ENCODE measurements at regions not wholly inside any gene's neighbourhood (a gene's known extent, or its start where the extent isn't known, plus 50 kb on each side); places are given as distances from the start of the nearest gene placed in this dataset.

GRCh38 chr5:26601563-26601962, 436.8 kb downstream of the CDH9 start:
- Histone ChIP-seq H2AFZ (ENCODE audit: low read depth, low read length) (no peak overlapping the region), H3K9ac (ENCODE audit: low read length) (no peak overlapping the region), H3K4me2 (ENCODE audit: low read length) (no peak overlapping the region), H3K4me1 (ENCODE audit: insufficient read depth, low read length) (no peaks in the 10 kb centered on the region), H3K36me3 (ENCODE audit: insufficient read depth, low read length) (no peaks in the 10 kb centered on the region), H4K20me1 (ENCODE audit: insufficient read depth, low read length) (no peaks in the 10 kb centered on the region), H3K79me2 (ENCODE audit: insufficient read depth, low read length) (no peaks in the 10 kb centered on the region), H3K27me3 (ENCODE audit: insufficient read depth, low read length) (no peaks in the 10 kb centered on the region), H3K9me3 (ENCODE audit: insufficient read depth, low read depth, low read length) (no peaks in the 10 kb centered on the region), H3K27ac (ENCODE audit: low read depth, low read length) (no peak overlapping the region), H3K4me3 (ENCODE audit: insufficient read depth, low read depth, low read length) (no peak overlapping the region)
- no peaks in the 10 kb centered on the region for H3K27me3 Mint-ChIP-seq (ENCODE audit: low read depth, unreplicated experiment)
- H3K36me3 Mint-ChIP-seq (ENCODE audit: low read depth, unreplicated experiment): no peaks in the 10 kb centered on the region
- H3K4me1 Mint-ChIP-seq (ENCODE audit: low read depth, unreplicated experiment): no peaks in the 10 kb centered on the region
- no peak for FAIRE-seq
- no peak overlapping the region for H3K27ac Mint-ChIP-seq (ENCODE audit: unreplicated experiment)
- no peak for TF ChIP-seq CTCF (IDR thresholded peaks at IDR 0.05; ENCODE audit: insufficient read depth, low read depth, low read length)
- TF ChIP-seq EZH2 (IDR thresholded peaks at IDR 0.05; ENCODE audit: insufficient read depth, low read length): no peak
- H3K9me3 Mint-ChIP-seq (ENCODE audit: unreplicated experiment): no peaks in the 10 kb centered on the region
- no peak overlapping the region for H3K4me3 Mint-ChIP-seq (ENCODE audit: unreplicated experiment)
- no peak for DNase-seq (ENCODE audit: low read depth)

- Histone ChIP-seq H3K27me3 (ENCODE audit: insufficient read depth, low read length) (no peaks in the 10 kb centered on the region), H3K4me3 (ENCODE audit: insufficient read depth, low read depth, low read length) (no peak overlapping the region), H4K20me1 (ENCODE audit: insufficient read depth, low read length) (no peaks in the 10 kb centered on the region), H2AFZ (ENCODE audit: low read depth, low read length) (no peak overlapping the region), H3K36me3 (ENCODE audit: insufficient read depth, low read length) (no peaks in the 10 kb centered on the region), H3K9ac (ENCODE audit: low read length) (no peak overlapping the region), H3K9me3 (ENCODE audit: insufficient read depth, low read depth, low read length) (no peaks in the 10 kb centered on the region), H3K4me1 (ENCODE audit: insufficient read depth, low read length) (no peaks in the 10 kb centered on the region), H3K4me2 (ENCODE audit: low read length) (no peak overlapping the region), H3K27ac (ENCODE audit: low read depth, low read length) (no peak overlapping the region), H3K79me2 (ENCODE audit: insufficient read depth, low read length) (no peaks in the 10 kb centered on the region)
- TF ChIP-seq EZH2 (IDR thresholded peaks at IDR 0.05; ENCODE audit: insufficient read depth, low read length): no peak
- no peak for TF ChIP-seq CTCF (IDR thresholded peaks at IDR 0.05; ENCODE audit: insufficient read depth, low read depth, low read length)
- DNase-seq (ENCODE audit: low read depth) (no peak), FAIRE-seq (no peak)
- no peaks in the 10 kb centered on the region for H3K36me3 Mint-ChIP-seq (ENCODE audit: low read depth, unreplicated experiment)
- H3K4me1 Mint-ChIP-seq (ENCODE audit: low read depth, unreplicated experiment): peaks cover 3% of the 10 kb centered on the region
- no peak overlapping the region for H3K27ac Mint-ChIP-seq (ENCODE audit: unreplicated experiment)
- H3K4me3 Mint-ChIP-seq (ENCODE audit: unreplicated experiment): no peak overlapping the region
- no peaks in the 10 kb centered on the region for H3K9me3 Mint-ChIP-seq (ENCODE audit: unreplicated experiment)
- no peaks in the 10 kb centered on the region for H3K27me3 Mint-ChIP-seq (ENCODE audit: low read depth, unreplicated experiment)
Measured at GRCh38 chr5:26582350-26583045, 455.9 kb downstream of the CDH9 start.

GRCh38 chr5:26579712-26580111, 458.7 kb downstream of the CDH9 start:
- no peak overlapping the region for H3K9ac ChIP-seq (ENCODE audit: low read length)
- no peak overlapping the region for H3K4me3 ChIP-seq (ENCODE audit: insufficient read depth, low read depth, low read length)
- no peak overlapping the region for H2AFZ ChIP-seq (ENCODE audit: low read depth, low read length)
- H3K27me3 ChIP-seq (ENCODE audit: insufficient read depth, low read length): no peaks in the 10 kb centered on the region
- no peak overlapping the region for H3K4me2 ChIP-seq (ENCODE audit: low read length)
- Mint-ChIP-seq H3K4me3 (ENCODE audit: unreplicated experiment) (no peak overlapping the region), H3K9me3 (ENCODE audit: unreplicated experiment) (no peaks in the 10 kb centered on the region), H3K27ac (ENCODE audit: unreplicated experiment) (no peak overlapping the region), H3K27me3 (ENCODE audit: low read depth, unreplicated experiment) (no peaks in the 10 kb centered on the region), H3K36me3 (ENCODE audit: low read depth, unreplicated experiment) (no peaks in the 10 kb centered on the region), H3K4me1 (ENCODE audit: low read depth, unreplicated experiment) (peaks cover 3% of the 10 kb centered on the region)
- no peak overlapping the region for H3K27ac ChIP-seq (ENCODE audit: low read depth, low read length)
- DNase-seq (ENCODE audit: low read depth): no peak
- no peak for TF ChIP-seq CTCF (IDR thresholded peaks at IDR 0.05; ENCODE audit: insufficient read depth, low read depth, low read length)
- no peak for TF ChIP-seq EZH2 (IDR thresholded peaks at IDR 0.05; ENCODE audit: insufficient read depth, low read length)
- no peak for FAIRE-seq
- no peaks in the 10 kb centered on the region for H3K4me1 ChIP-seq (ENCODE audit: insufficient read depth, low read length)
- H3K79me2 ChIP-seq (ENCODE audit: insufficient read depth, low read length): no peaks in the 10 kb centered on the region
- no peaks in the 10 kb centered on the region for H4K20me1 ChIP-seq (ENCODE audit: insufficient read depth, low read length)
- no peaks in the 10 kb centered on the region for H3K9me3 ChIP-seq (ENCODE audit: insufficient read depth, low read depth, low read length)
- no peaks in the 10 kb centered on the region for H3K36me3 ChIP-seq (ENCODE audit: insufficient read depth, low read length)

Data from astrocyte (in vitro differentiated cells and primary cell).